Kidney (tissue), 13 donors: ENCODE measurements at regions not wholly inside any gene's neighbourhood (a gene's known extent, or its start where the extent isn't known, plus 50 kb on each side); places are given as distances from the start of the nearest gene placed in this dataset.
A peak's percentile ranks its signal among the peaks of the same experiment; 100 is the strongest.

Experiments
- DNase-seq, 5 donors: peaks; one replicate each; pipeline ENCODE4 v3.0.0-alpha.2; 2013 to 2020
- FAIRE-seq: peaks from 2 replicates; lab custom pipeline; 2012; peaks lifted over from hg19 to GRCh38; lab: Jason Lieb, UNC
- H3K27ac ChIP-seq, 2 donors: one replicate each; pipeline ENCODE4 v1.7.0; 2013; ENCODE audit warnings: low read depth in 2 of 2, low read length in 2 of 2, inconsistent platforms in 1 of 2
- H3K27me3 ChIP-seq: one replicate; pipeline ENCODE4 v1.7.1; 2013; ENCODE audit warnings: low read length, inconsistent platforms; ENCODE audit not compliant: control insufficient read depth, insufficient read depth
- H3K36me3 ChIP-seq, 3 donors: one replicate each; pipeline versions ENCODE4 v1.7.0 to v1.7.1; 2013; ENCODE audit warnings: low read length in 3 of 3, control low read depth in 1 of 3, inconsistent platforms in 1 of 3; ENCODE audit not compliant: insufficient read depth in 3 of 3, control insufficient read depth in 2 of 3
- H3K4me1 ChIP-seq, 3 donors: one replicate each; pipeline versions ENCODE4 v1.7.0 to v1.7.1; 2013; ENCODE audit warnings: low read length in 3 of 3, inconsistent platforms in 1 of 3, low read depth in 1 of 3; ENCODE audit not compliant: control insufficient read depth in 2 of 3, insufficient read depth in 2 of 3
- H3K4me3 ChIP-seq, 3 donors: one replicate each; pipeline versions ENCODE4 v1.7.0 to v1.8.1; 2013; ENCODE audit warnings: low read length in 3 of 3, control low read depth in 1 of 3, inconsistent platforms in 1 of 3
- H3K9ac ChIP-seq, 3 donors: one replicate each; pipeline versions ENCODE4 v1.7.0 to v1.7.1; 2013; ENCODE audit warnings: low read length in 3 of 3, control low read depth in 1 of 3, inconsistent platforms in 1 of 3
- H3K9me3 ChIP-seq, 3 donors: one replicate each; pipeline versions ENCODE4 v1.7.0 to v1.7.1; 2013; ENCODE audit warnings: low read length in 3 of 3, control low read depth in 1 of 3, inconsistent platforms in 1 of 3; ENCODE audit not compliant: control insufficient read depth in 2 of 3, insufficient read depth in 1 of 3
- intact Hi-C: fragments of 100-400 bp; cut with DNase I; formaldehyde crosslinking; loops from one replicate; pipeline ENCODE4 v1.11.1; 2022
- TF ChIP-seq, protein P1 (sequence below): IDR thresholded peaks from 3 replicates; pipeline ENCODE4 v1.5.1; 2012; ENCODE audit warnings: mild to moderate bottlenecking, moderate library complexity, borderline replicate concordance; ENCODE audit not compliant: insufficient read depth; ENCODE audit errors: extremely low read depth
- donor health status: control.
- donor health status: control.
- donor health status: control.
- donor health status: control.
- donor health status: control.
- donor health status: DM: yes; HTN: yes; CAD: no.
- donor health status: Normal renal cell carcinoma (clear cell type).

DNA sequence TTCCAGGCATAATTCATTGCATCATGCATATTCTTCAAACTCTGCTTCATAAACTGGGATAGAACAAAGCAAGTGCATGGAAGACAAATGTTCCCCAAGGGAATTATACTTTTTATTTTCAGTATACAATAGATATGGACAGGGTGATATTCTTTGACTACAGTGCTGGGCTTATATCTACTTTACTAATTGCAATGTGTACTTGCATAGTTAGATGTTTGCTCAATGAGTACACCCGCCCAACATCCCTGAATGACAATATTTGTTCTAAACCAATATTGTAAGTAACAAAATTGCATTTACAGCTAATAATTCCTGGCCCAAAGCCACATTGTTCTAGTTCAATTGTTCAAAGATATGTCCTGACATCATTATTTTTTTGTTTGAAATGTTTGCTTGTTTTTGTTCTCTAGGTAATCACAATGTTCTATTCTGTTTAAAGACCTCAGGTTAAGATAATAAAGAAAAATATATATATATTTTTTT lies 171.4 kb downstream of the PTN start:
- no peak for FAIRE-seq
- H3K4me3 ChIP-seq = no peak overlapping the region
- intact Hi-C loops = no loop called here

DNA sequence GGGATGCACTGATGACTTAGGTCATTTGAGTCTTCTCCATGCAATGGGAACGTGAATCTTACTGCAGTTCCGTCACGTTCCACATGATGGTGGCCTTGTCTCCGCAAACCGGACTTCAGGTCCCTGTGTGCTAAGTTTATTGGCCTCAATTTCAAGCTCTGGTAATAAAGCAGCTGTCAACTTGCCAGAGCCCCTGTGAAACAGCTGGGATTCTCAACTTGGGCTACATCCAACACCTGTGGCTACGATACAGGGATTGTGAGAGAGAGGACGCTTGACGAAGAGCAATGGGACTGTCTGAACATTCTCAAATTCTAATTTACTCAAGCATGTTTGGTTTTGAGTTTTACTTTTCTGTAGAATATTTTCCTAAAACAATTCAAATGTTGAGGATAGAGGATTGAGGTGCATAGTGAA lies 174.2 kb downstream of the PTN start:
- Histone ChIP-seq H3K4me1 (peaks cover 0 to 3% (median 0%) of the 10 kb centered on the region in 3 donors), H3K27ac (no peak overlapping the region), H3K27me3 (no peaks in the 10 kb centered on the region), H3K4me3 (no peak overlapping the region), H3K9me3 (no peaks in the 10 kb centered on the region), H3K36me3 (no peaks in the 10 kb centered on the region), H3K9ac (no peak overlapping the region)
- FAIRE-seq (no peak), DNase-seq (peak in 4 of 5 donors; percentile 72 to 92 (median 80))
- TF ChIP-seq, protein P1, sequence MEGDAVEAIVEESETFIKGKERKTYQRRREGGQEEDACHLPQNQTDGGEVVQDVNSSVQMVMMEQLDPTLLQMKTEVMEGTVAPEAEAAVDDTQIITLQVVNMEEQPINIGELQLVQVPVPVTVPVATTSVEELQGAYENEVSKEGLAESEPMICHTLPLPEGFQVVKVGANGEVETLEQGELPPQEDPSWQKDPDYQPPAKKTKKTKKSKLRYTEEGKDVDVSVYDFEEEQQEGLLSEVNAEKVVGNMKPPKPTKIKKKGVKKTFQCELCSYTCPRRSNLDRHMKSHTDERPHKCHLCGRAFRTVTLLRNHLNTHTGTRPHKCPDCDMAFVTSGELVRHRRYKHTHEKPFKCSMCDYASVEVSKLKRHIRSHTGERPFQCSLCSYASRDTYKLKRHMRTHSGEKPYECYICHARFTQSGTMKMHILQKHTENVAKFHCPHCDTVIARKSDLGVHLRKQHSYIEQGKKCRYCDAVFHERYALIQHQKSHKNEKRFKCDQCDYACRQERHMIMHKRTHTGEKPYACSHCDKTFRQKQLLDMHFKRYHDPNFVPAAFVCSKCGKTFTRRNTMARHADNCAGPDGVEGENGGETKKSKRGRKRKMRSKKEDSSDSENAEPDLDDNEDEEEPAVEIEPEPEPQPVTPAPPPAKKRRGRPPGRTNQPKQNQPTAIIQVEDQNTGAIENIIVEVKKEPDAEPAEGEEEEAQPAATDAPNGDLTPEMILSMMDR = peak; percentile 38
- intact Hi-C loops = no loop called here

More for the DNA sequence above, 171.4 kb downstream of the PTN start:
- Histone ChIP-seq H3K9ac (no peak overlapping the region), H3K4me1 (peaks cover 0 to 3% (median 0%) of the 10 kb centered on the region in 3 donors), H3K36me3 (no peaks in the 10 kb centered on the region), H3K9me3 (no peaks in the 10 kb centered on the region), H3K27ac (no peak overlapping the region), H3K27me3 (no peaks in the 10 kb centered on the region)
- TF ChIP-seq, protein P1 = no peak
- DNase-seq = no peak

DNA sequence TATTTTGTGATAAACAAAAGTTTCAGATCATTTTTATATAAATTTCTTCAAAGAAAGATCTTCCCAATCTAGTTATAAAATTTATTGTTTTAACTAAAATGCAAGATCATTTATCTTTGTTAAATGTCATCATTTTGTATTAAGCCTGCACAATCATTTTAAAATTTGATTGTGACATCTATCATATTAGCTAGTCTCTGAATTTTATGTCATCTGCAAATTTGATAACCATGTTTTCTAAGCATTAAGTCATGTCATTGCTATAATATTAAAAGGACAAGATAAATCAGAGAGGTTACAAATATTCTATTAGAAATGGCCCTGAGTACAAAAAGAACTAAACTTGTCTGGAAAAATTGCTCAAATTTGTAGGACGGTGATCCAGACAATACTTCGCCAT lies 175.9 kb downstream of the PTN start:
- Histone ChIP-seq H3K27me3 (no peaks in the 10 kb centered on the region), H3K4me3 (no peak overlapping the region), H3K36me3 (no peaks in the 10 kb centered on the region), H3K27ac (no peak overlapping the region), H3K9ac (no peak overlapping the region), H3K4me1 (peaks cover 0 to 3% (median 0%) of the 10 kb centered on the region in 3 donors), H3K9me3 (no peaks in the 10 kb centered on the region)
- FAIRE-seq (peak; percentile 17), DNase-seq (no peak)
- TF ChIP-seq, protein P1 = no peak
- intact Hi-C loops = no loop called here

DNA sequence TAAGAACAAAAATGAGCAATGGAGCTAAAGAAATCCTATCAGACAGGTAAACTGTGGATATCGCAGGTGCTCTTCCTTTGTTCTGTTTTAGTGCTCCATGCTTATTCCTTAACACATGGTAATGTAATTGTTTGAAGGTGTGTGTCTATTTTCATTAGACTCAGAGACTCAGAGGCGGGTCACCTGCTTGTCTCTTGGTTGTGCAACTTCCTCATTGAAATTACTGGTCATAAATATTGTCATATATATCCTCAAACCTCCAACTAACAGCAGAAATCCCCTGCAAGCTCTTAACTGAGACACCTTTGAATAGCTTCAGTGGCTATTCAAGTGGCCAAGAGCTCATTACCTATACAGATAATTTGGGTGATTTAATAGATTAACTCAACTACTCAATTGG lies 177.2 kb downstream of the PTN start:
- H3K4me1 ChIP-seq = peaks cover 0 to 3% (median 0%) of the 10 kb centered on the region in 3 donors
- no peak for DNase-seq
- no peak overlapping the region for H3K9ac ChIP-seq
- intact Hi-C loops = no loop called here
- no peak overlapping the region for H3K27ac ChIP-seq
- H3K4me3 ChIP-seq = no peak overlapping the region
- TF ChIP-seq, protein P1 = no peak
- no peak for FAIRE-seq
- H3K9me3 ChIP-seq = no peaks in the 10 kb centered on the region
- H3K27me3 ChIP-seq = no peaks in the 10 kb centered on the region
- no peaks in the 10 kb centered on the region for H3K36me3 ChIP-seq
